GM13976 (cell line): ENCODE measurements at regions not wholly inside any gene's neighbourhood (a gene's known extent, or its start where the extent isn't known, plus 50 kb on each side); places are given as distances from the start of the nearest gene placed in this dataset.

Experiments used
- DNase-seq: peaks from one replicate; pipeline ENCODE4 v3.0.0; 2012; ENCODE audit warnings: low spot score
- in situ Hi-C: fragments of 300-500 bp; cut with MboI; formaldehyde crosslinking; loops from one replicate; pipeline ENCODE4 v1.12.0; 2022; ENCODE audit warnings: low sequenced_read_pairs, mixed read lengths, inconsistent platforms; ENCODE audit not compliant: unreplicated experiment
- TF ChIP-seq, protein P1 (sequence below): IDR thresholded peaks from 2 replicates; pipeline ENCODE4 v1.5.1; 2012; ENCODE audit warnings: borderline replicate concordance, mild to moderate bottlenecking; ENCODE audit not compliant: insufficient read depth; ENCODE audit errors: extremely low read depth, missing control alignments, control extremely low read depth

GRCh38 chr10:32160864-32161263 is 104.6 kb upstream of the KIF5B start:
- in situ Hi-C loops: no loop called here
- DNase-seq: no peak
- TF ChIP-seq, protein P1, sequence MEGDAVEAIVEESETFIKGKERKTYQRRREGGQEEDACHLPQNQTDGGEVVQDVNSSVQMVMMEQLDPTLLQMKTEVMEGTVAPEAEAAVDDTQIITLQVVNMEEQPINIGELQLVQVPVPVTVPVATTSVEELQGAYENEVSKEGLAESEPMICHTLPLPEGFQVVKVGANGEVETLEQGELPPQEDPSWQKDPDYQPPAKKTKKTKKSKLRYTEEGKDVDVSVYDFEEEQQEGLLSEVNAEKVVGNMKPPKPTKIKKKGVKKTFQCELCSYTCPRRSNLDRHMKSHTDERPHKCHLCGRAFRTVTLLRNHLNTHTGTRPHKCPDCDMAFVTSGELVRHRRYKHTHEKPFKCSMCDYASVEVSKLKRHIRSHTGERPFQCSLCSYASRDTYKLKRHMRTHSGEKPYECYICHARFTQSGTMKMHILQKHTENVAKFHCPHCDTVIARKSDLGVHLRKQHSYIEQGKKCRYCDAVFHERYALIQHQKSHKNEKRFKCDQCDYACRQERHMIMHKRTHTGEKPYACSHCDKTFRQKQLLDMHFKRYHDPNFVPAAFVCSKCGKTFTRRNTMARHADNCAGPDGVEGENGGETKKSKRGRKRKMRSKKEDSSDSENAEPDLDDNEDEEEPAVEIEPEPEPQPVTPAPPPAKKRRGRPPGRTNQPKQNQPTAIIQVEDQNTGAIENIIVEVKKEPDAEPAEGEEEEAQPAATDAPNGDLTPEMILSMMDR: no peak

GRCh38 chr10:32159264-32159663 is 103.0 kb upstream of the KIF5B start:
- TF ChIP-seq, protein P1: no peak
- in situ Hi-C loops: no loop called here

DNA sequence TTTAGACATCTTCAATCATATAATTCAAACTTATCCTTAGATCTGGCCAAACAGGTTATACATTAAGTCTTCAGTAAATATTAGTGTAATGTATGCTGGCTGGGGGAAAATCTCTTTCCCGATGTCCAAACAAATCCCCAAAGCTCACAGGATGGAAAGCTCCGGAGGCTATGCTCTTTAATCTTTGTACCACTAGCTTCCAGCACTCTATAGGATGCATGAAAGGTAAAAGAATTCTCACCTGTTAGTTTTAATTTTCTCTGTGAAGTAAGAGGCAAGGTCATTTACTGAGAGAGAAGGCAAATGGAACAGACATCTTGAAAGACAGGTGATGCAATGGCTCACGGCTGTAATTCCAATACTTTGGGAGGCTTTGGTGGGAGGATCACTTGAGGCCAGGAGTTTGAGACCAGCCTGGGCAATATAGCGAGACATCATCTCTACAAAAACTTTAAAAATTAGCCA is 99.8 kb upstream of the KIF5B start:
- in situ Hi-C loops: no loop called here
- TF ChIP-seq, protein P1: no peak
- no peak for DNase-seq

More at GRCh38 chr10:32159264-32159663, 103.0 kb upstream of the KIF5B start:
- DNase-seq: no peak

- TF ChIP-seq, protein P1: no peak
- in situ Hi-C loops: no loop called here
- no peak for DNase-seq
Observed at GRCh38 chr10:32155075-32155516, 98.9 kb upstream of the KIF5B start.

GRCh38 chr10:32153931-32154330 is 97.7 kb upstream of the KIF5B start:
- DNase-seq: no peak
- in situ Hi-C loops: no loop called here
- TF ChIP-seq, protein P1: no peak

- in situ Hi-C loops: no loop called here
- no peak for DNase-seq
- TF ChIP-seq, protein P1: no peak
Observed at GRCh38 chr10:32153252-32153651, 97.0 kb upstream of the KIF5B start.

GRCh38 chr10:32151871-32152270 is 95.6 kb upstream of the KIF5B start:
- TF ChIP-seq, protein P1: no peak
- in situ Hi-C loops: no loop called here
- no peak for DNase-seq
